Suprapubic skin (tissue), 4 donors: ENCODE measurements at regions not wholly inside any gene's neighbourhood (a gene's known extent, or its start where the extent isn't known, plus 50 kb on each side); places are given as distances from the start of the nearest gene placed in this dataset.

Experiments
- DNase-seq, 2 donors: peaks; one replicate each; pipeline ENCODE4 v3.0.0-alpha.2; 2019; ENCODE audit warnings: low spot score in 2 of 2
- H3K27ac ChIP-seq: fragments of 200-600 bp; sonication (generic); one replicate; pipeline ENCODE4 v1.5.1; 2019
- H3K27me3 ChIP-seq: fragments of 200-600 bp; sonication (generic); one replicate; pipeline ENCODE4 v1.5.1; 2019
- H3K36me3 ChIP-seq: fragments of 200-600 bp; sonication (generic); one replicate; pipeline ENCODE4 v1.5.1; 2019
- H3K4me1 ChIP-seq: fragments of 200-600 bp; sonication (generic); one replicate; pipeline ENCODE4 v1.5.1; 2019
- H3K4me3 ChIP-seq: fragments of 200-600 bp; sonication (generic); one replicate; pipeline ENCODE4 v1.5.1; 2019; ENCODE audit warnings: mild to moderate bottlenecking
- H3K9me3 ChIP-seq: fragments of 200-600 bp; sonication (generic); one replicate; pipeline ENCODE4 v1.5.1; 2019
- CTCF ChIP-seq, 2 donors: fragments of 200-600 bp in 1 of 2; fragments of 450-650 bp in 1 of 2; sonication (generic) in 1 of 2; IDR thresholded peaks; one replicate each; pipeline ENCODE4 v1.5.1; 2016 to 2019; ENCODE audit warnings: antibody characterized with exemption in 2 of 2, mild to moderate bottlenecking in 1 of 2, moderate library complexity in 1 of 2
- EP300 ChIP-seq: sonication (generic); formaldehyde crosslinking; IDR thresholded peaks from one replicate; pipeline ENCODE4 v1.6.1; 2017; ENCODE audit warnings: antibody characterized with exemption
- POLR2A ChIP-seq, 2 donors: fragments of 450-650 bp; IDR thresholded peaks; one replicate each; pipeline ENCODE4 v1.6.1; 2017; ENCODE audit warnings: antibody characterized with exemption in 2 of 2, mild to moderate bottlenecking in 2 of 2, moderate library complexity in 2 of 2
- POLR2AphosphoS5 ChIP-seq, 3 donors: sonication (generic); formaldehyde crosslinking; IDR thresholded peaks; one replicate each; pipeline ENCODE4 v1.6.1; 2017; ENCODE audit warnings: antibody characterized with exemption in 3 of 3
- WGBS: methylation state at CpG from one replicate; pipeline ENCODE4 v1.1.5; 2018; 5-methylcytosine and 5-hydroxymethylcytosine counted together

- WGBS, result 96% methylated on average over 2 of the region's 2 CpGs
- Histone ChIP-seq H3K36me3 (no peaks in the 10 kb centered on the region), H3K4me3 (no peak overlapping the region), H3K27ac (no peak overlapping the region), H3K27me3 (no peaks in the 10 kb centered on the region), H3K9me3 (no peaks in the 10 kb centered on the region), H3K4me1 (no peaks in the 10 kb centered on the region)
- no peak for DNase-seq
- TF ChIP-seq POLR2AphosphoS5 (IDR thresholded peaks at IDR 0.05) (no peak), EP300 (no peak), CTCF (IDR thresholded peaks at IDR 0.05) (no peak), POLR2A (IDR thresholded peaks at IDR 0.05) (no peak)
Observed at GRCh38 chr4:66609014-66609413, 936.3 kb downstream of the CENPC start.

DNA sequence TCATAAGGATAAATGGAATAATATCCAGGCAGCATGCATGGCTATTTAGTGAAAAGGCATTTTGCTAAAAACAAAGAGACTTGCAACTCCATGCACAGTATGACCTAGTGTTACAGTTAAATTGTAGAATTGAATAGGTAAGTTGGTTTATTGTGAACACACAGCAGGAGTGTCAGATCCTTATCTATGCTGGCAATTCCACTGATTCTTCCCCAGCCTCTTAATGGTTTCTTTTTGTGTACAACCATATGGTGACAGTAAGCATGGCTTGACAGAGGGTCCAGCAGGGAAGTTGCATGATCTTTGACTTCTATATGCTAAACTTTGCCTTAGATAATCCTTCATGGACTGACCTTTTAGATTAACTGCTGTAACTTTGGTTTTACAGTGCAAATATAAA is 936.6 kb upstream of the EPHA5 start:
- Histone ChIP-seq H3K4me3 (no peak overlapping the region), H3K36me3 (no peaks in the 10 kb centered on the region), H3K9me3 (no peaks in the 10 kb centered on the region), H3K4me1 (no peaks in the 10 kb centered on the region), H3K27me3 (no peaks in the 10 kb centered on the region), H3K27ac (no peak overlapping the region)
- no peak for TF ChIP-seq CTCF (IDR thresholded peaks at IDR 0.05)
- TF ChIP-seq EP300, result no peak
- TF ChIP-seq POLR2AphosphoS5 (IDR thresholded peaks at IDR 0.05), result no peak
- TF ChIP-seq POLR2A (IDR thresholded peaks at IDR 0.05), result no peak
- DNase-seq, result no peak

DNA sequence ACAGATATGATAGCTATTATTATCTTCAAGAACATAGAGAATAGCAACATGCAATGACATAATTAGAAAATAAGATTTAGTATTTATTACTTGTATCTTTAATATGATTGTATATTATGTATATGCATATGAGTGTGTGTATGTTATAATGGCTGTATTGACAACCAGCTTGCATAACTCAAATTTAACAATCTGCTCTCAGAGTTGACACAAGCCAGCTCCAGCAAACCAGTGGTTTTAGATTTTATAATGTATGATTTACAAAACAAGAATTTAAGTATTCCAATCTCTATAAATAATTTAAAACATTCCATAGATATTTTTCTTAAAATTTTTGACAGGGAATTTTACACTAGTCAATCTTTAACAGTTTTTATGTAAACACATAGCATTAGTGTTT is 935.9 kb upstream of the EPHA5 start:
- no peak for DNase-seq
- Histone ChIP-seq H3K27me3 (no peaks in the 10 kb centered on the region), H3K4me3 (no peak overlapping the region), H3K9me3 (no peaks in the 10 kb centered on the region), H3K4me1 (no peaks in the 10 kb centered on the region), H3K27ac (no peak overlapping the region), H3K36me3 (no peaks in the 10 kb centered on the region)
- TF ChIP-seq CTCF (IDR thresholded peaks at IDR 0.05) (no peak), POLR2AphosphoS5 (IDR thresholded peaks at IDR 0.05) (no peak), EP300 (no peak), POLR2A (IDR thresholded peaks at IDR 0.05) (no peak)

DNA sequence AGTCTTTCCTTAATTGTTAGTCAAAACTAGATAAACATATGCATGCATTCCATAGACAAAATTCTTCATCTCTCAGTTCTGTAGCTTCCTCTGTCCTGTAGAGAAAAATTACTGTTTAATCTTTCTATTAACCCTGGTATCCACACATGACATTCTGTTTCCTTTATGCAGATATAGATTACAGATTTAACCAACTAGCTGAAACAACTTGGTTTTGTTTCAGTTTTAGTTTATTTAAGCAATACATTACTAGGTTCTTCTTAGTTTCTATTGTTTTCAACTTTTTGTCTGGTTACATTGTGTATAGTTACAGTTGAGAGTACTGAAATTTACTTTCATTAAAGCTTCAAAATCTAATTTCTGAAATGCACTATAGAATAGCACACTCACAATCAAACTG is 933.9 kb upstream of the EPHA5 start:
- no peaks in the 10 kb centered on the region for H3K27me3 ChIP-seq

DNA sequence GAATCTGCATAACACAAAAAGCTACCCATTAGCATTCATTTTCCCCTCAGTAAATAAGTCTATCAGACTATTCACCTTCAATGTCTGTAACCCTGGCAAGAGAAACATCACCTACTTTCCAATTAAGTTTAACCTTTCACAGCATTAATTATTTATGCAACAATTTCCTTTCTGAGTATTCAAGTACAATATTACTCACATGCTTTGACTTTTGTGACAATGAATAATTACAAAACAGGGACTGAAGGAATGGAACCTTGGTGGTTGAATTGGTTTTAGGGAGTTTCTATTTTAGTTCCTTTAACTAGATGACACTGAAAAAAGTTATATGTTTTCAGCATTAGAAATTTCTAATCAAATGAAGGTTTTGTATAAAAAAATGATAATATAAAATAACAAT is 932.3 kb upstream of the EPHA5 start:
- Histone ChIP-seq H3K4me3 (no peak overlapping the region), H3K36me3 (no peaks in the 10 kb centered on the region), H3K9me3 (no peaks in the 10 kb centered on the region), H3K27me3 (no peaks in the 10 kb centered on the region), H3K4me1 (no peaks in the 10 kb centered on the region), H3K27ac (no peak overlapping the region)
- DNase-seq, result no peak
- TF ChIP-seq EP300, result no peak
- no peak for TF ChIP-seq CTCF (IDR thresholded peaks at IDR 0.05)
- no peak for TF ChIP-seq POLR2A (IDR thresholded peaks at IDR 0.05)
- TF ChIP-seq POLR2AphosphoS5 (IDR thresholded peaks at IDR 0.05), result no peak

More for the DNA sequence above, 933.9 kb upstream of the EPHA5 start:
- TF ChIP-seq CTCF (IDR thresholded peaks at IDR 0.05), result no peak
- no peak for TF ChIP-seq EP300
- no peak for TF ChIP-seq POLR2A (IDR thresholded peaks at IDR 0.05)
- no peak for TF ChIP-seq POLR2AphosphoS5 (IDR thresholded peaks at IDR 0.05)
- Histone ChIP-seq H3K4me1 (no peaks in the 10 kb centered on the region), H3K9me3 (no peaks in the 10 kb centered on the region), H3K27ac (no peak overlapping the region), H3K4me3 (no peak overlapping the region), H3K36me3 (no peaks in the 10 kb centered on the region)
- no peak for DNase-seq
